ENCODE measurements at regions not wholly inside any gene's neighbourhood (a gene's known extent, or its start where the extent isn't known, plus 50 kb on each side); places are given as distances from the start of the nearest gene placed in this dataset.
"Not testable (repeated sequence)": the region's sequence is repeated elsewhere in the genome, so short reads cannot be mapped to it uniquely, and the experiment has no call there.

GRCh38 chr14:106062502-106063272, 536.3 kb downstream of the TMEM121 start:
- intact Hi-C loops (cut with DNase I; ENCODE audit: low total_unique reads) = no loop called here

DNA sequence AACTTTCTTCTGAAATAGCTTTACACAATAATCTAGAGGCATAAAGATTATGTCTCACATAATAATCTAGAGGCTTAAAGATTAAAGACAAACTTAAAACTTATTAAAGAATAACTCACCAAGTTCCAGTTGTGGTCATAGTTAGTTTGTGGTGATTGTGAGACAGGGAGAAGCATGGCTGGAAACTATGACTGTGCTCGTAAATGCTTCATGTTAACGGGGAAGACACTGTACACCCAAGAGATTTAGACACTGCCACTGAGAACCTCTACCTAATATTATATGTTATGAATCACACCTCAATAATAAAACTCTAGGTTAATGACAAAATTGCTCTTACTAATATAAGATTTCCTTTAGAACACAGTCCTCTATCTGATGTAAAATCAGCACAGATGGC, 541.6 kb downstream of the TMEM121 start:
- Histone ChIP-seq H3K27me3 (no peaks in the 10 kb centered on the region), H3K9me3 (no peaks in the 10 kb centered on the region), H3K36me3 (ENCODE audit: low read depth, missing control alignments) (no peaks in the 10 kb centered on the region), H3K27ac (no peak overlapping the region), H3K4me3 (no peak overlapping the region), H3K4me1 (no peaks in the 10 kb centered on the region)
- 81% methylated on average over 2 of the region's 2 CpGs for WGBS, 2 donors
- intact Hi-C loops (cut with DNase I; ENCODE audit: low total_unique reads) = no loop called here
- no peak for DNase-seq
- TF ChIP-seq, protein P1, sequence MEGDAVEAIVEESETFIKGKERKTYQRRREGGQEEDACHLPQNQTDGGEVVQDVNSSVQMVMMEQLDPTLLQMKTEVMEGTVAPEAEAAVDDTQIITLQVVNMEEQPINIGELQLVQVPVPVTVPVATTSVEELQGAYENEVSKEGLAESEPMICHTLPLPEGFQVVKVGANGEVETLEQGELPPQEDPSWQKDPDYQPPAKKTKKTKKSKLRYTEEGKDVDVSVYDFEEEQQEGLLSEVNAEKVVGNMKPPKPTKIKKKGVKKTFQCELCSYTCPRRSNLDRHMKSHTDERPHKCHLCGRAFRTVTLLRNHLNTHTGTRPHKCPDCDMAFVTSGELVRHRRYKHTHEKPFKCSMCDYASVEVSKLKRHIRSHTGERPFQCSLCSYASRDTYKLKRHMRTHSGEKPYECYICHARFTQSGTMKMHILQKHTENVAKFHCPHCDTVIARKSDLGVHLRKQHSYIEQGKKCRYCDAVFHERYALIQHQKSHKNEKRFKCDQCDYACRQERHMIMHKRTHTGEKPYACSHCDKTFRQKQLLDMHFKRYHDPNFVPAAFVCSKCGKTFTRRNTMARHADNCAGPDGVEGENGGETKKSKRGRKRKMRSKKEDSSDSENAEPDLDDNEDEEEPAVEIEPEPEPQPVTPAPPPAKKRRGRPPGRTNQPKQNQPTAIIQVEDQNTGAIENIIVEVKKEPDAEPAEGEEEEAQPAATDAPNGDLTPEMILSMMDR (IDR thresholded peaks at IDR 0.05) = no peak
- TF ChIP-seq POLR2A (IDR thresholded peaks at IDR 0.05) = no peak

More at GRCh38 chr14:106062502-106063272, 536.3 kb downstream of the TMEM121 start:
- 73 to 80% methylated on average over 4 of the region's 4 CpGs for WGBS, 2 donors
- no peak overlapping the region for H3K27ac ChIP-seq
- no peaks in the 10 kb centered on the region for H3K4me1 ChIP-seq
- TF ChIP-seq, protein P1 (IDR thresholded peaks at IDR 0.05) = no peak
- no peak for TF ChIP-seq POLR2A (IDR thresholded peaks at IDR 0.05)
- H3K4me3 ChIP-seq = no peak overlapping the region
- H3K9me3 ChIP-seq = no peaks in the 10 kb centered on the region
- DNase-seq = no peak
- H3K36me3 ChIP-seq (ENCODE audit: low read depth, missing control alignments) = no peaks in the 10 kb centered on the region
- no peaks in the 10 kb centered on the region for H3K27me3 ChIP-seq

DNA sequence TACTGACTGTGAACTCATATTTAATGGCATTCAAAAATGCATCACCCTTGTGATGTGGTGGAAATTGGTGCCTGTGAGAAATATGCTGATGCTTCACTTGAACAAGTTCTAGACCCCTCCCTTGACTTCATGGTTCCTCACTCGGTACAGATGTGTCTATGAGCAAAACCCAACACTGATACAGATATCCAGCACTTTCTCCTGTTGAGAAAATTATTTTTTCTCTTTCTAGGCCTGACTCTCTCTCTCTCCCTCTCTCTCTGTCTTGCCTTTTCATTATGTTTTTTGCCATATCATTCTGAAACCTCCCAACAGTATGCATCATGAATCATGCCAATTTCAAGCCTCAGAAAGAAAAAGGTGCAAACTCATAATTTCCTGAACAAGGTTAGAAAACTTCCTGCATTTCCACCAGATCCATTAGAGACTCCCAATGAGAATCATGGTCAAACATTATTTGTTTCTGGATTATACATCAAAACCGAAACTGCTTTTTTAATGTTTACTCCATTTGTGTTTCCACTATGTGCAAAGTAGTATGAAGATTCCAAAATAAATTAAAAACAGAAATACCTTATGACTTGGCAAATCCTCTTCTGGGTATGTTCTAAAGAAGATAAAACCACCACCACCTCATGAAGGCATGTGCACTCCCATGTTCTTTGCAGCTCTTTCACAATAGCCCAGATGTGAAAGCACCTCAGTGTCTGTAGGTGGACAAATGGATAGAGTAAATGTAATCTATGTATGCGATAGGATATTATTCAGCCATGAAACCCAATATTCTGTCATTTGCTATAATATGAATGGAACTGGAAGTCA, 543.6 kb downstream of the TMEM121 start:
- no peak for DNase-seq

GRCh38 chr14:106080922-106081321, 554.5 kb downstream of the TMEM121 start:
- 90% methylated on average over 2 of the region's 4 CpGs; no CpG with 5 or more reads in 1 of the 2 donors for WGBS, 2 donors
- Histone ChIP-seq H3K4me3 (no peak overlapping the region), H3K27me3 (no peaks in the 10 kb centered on the region), H3K27ac (no peak overlapping the region), H3K4me1 (no peaks in the 10 kb centered on the region), H3K9me3 (no peaks in the 10 kb centered on the region), H3K36me3 (ENCODE audit: low read depth, missing control alignments) (no peaks in the 10 kb centered on the region)
- no peak for DNase-seq
- TF ChIP-seq, protein P1 (IDR thresholded peaks at IDR 0.05) = no peak
- no peak for TF ChIP-seq POLR2A (IDR thresholded peaks at IDR 0.05)
- intact Hi-C loops (cut with DNase I; ENCODE audit: low total_unique reads) = no loop called here

More for the DNA sequence above, 543.6 kb downstream of the TMEM121 start:
- intact Hi-C loops (cut with DNase I; ENCODE audit: low total_unique reads) = no loop called here
- no peaks in the 10 kb centered on the region for H3K9me3 ChIP-seq
- 62 to 65% methylated on average over 3 of the region's 3 CpGs for WGBS, 2 donors
- no peaks in the 10 kb centered on the region for H3K27me3 ChIP-seq
- no peak overlapping the region for H3K27ac ChIP-seq
- no peaks in the 10 kb centered on the region for H3K36me3 ChIP-seq (ENCODE audit: low read depth, missing control alignments)
- no peak overlapping the region for H3K4me3 ChIP-seq
- TF ChIP-seq, protein P1 (IDR thresholded peaks at IDR 0.05) = no peak
- no peak for TF ChIP-seq POLR2A (IDR thresholded peaks at IDR 0.05)
- no peaks in the 10 kb centered on the region for H3K4me1 ChIP-seq

- WGBS, 2 donors = 52 to 86% methylated on average over 2 to 4 of the region's 6 CpGs
Observed at GRCh38 chr14:106081721-106082120, 555.3 kb downstream of the TMEM121 start.

More at GRCh38 chr14:106081721-106082120, 555.3 kb downstream of the TMEM121 start:
- H3K9me3 ChIP-seq; H3K27ac ChIP-seq; DNase-seq; H3K36me3 ChIP-seq (ENCODE audit: low read depth, missing control alignments); intact Hi-C loops (cut with DNase I; ENCODE audit: low total_unique reads); H3K4me1 ChIP-seq; H3K4me3 ChIP-seq; H3K27me3 ChIP-seq: not testable (repeated sequence)

Data from testis (tissue), 2 donors.